Mesenchymal stem cell (in vitro differentiated cells and primary cell): ENCODE measurements at regions not wholly inside any gene's neighbourhood (a gene's known extent, or its start where the extent isn't known, plus 50 kb on each side); places are given as distances from the start of the nearest gene placed in this dataset.

Source experiments
- DNase-seq: peaks from one replicate; pipeline ENCODE4 v3.0.0-alpha.2; 2013
- H2AFZ ChIP-seq: one replicate; pipeline ENCODE4 v1.6.1; 2013; ENCODE audit warnings: low read depth, mild to moderate bottlenecking, control low read depth, inconsistent platforms, low read length, moderate library complexity
- H2AK5ac ChIP-seq: 2 replicates; pipeline ENCODE4 v1.6.1; 2013; ENCODE audit warnings: low read length, moderate library complexity, mild to moderate bottlenecking, inconsistent platforms; ENCODE audit not compliant: severe bottlenecking
- H2BK120ac ChIP-seq: one replicate; pipeline ENCODE4 v1.6.1; 2013; ENCODE audit warnings: low read depth, mild to moderate bottlenecking, inconsistent platforms, low read length, moderate library complexity
- H2BK12ac ChIP-seq, 2 experiments: one replicate each; pipeline ENCODE4 v1.6.1; 2013; ENCODE audit warnings: inconsistent platforms in 2 of 2, low read length in 2 of 2, mild to moderate bottlenecking in 2 of 2, moderate library complexity in 2 of 2, control low read depth in 1 of 2
- H2BK15ac ChIP-seq: one replicate; pipeline ENCODE4 v1.6.1; 2013; ENCODE audit warnings: mild to moderate bottlenecking, low read depth, inconsistent platforms; ENCODE audit not compliant: poor library complexity, severe bottlenecking
- H2BK5ac ChIP-seq: 2 replicates; pipeline ENCODE4 v1.6.1; 2013; ENCODE audit warnings: low read depth, mild to moderate bottlenecking, low read length, control low read depth, inconsistent platforms; ENCODE audit not compliant: poor library complexity, severe bottlenecking
- H3K14ac ChIP-seq, 2 experiments: one replicate each; pipeline ENCODE4 v1.6.1; 2013; ENCODE audit warnings: inconsistent platforms in 2 of 2, low read length in 2 of 2, control low read depth in 1 of 2, mild to moderate bottlenecking in 1 of 2, moderate library complexity in 1 of 2
- H3K18ac ChIP-seq, 2 experiments: one replicate each; pipeline ENCODE4 v1.6.1; 2013; ENCODE audit warnings: inconsistent platforms in 2 of 2, low read length in 2 of 2, control low read depth in 1 of 2, low read depth in 1 of 2, mild to moderate bottlenecking in 1 of 2
- H3K23ac ChIP-seq, 2 experiments: one replicate each; pipeline ENCODE4 v1.6.1; 2013; ENCODE audit warnings: inconsistent platforms in 2 of 2, low read length in 2 of 2, mild to moderate bottlenecking in 2 of 2, moderate library complexity in 2 of 2, control low read depth in 1 of 2
- H3K27ac ChIP-seq: 2 replicates; pipeline ENCODE4 v1.5.1; 2013; ENCODE audit warnings: mild to moderate bottlenecking, moderate library complexity, low read length, control low read depth, inconsistent platforms; ENCODE audit not compliant: poor library complexity, severe bottlenecking
- H3K27me3 ChIP-seq, 2 experiments: 2 replicates each; pipeline versions ENCODE4 v1.6.1 to v1.7.0; 2013; ENCODE audit warnings: low read length in 2 of 2, mild to moderate bottlenecking in 2 of 2, moderate library complexity in 2 of 2, control low read depth in 1 of 2, inconsistent platforms in 1 of 2; ENCODE audit not compliant: control insufficient read depth in 1 of 2, insufficient read depth in 1 of 2
- H3K36me3 ChIP-seq, 2 experiments: 2 replicates each; pipeline versions ENCODE4 v1.6.1 to v1.7.0; 2013; ENCODE audit warnings: low read length in 2 of 2, control low read depth in 1 of 2, inconsistent platforms in 1 of 2, low read depth in 1 of 2, mild to moderate bottlenecking in 1 of 2; ENCODE audit not compliant: insufficient read depth in 2 of 2, control insufficient read depth in 1 of 2
- H3K4ac ChIP-seq, 2 experiments: one replicate each; pipeline ENCODE4 v1.6.1; 2013; ENCODE audit warnings: inconsistent platforms in 2 of 2, low read length in 2 of 2, mild to moderate bottlenecking in 2 of 2, moderate library complexity in 2 of 2, control low read depth in 1 of 2, low read depth in 1 of 2
- H3K4me1 ChIP-seq: 2 replicates; pipeline ENCODE4 v1.6.1; 2013; ENCODE audit warnings: low read depth, low read length, control low read depth; ENCODE audit not compliant: control insufficient read depth, insufficient read depth
- H3K4me2 ChIP-seq: 2 replicates; pipeline ENCODE4 v1.6.1; 2013; ENCODE audit warnings: low read length, mild to moderate bottlenecking, inconsistent platforms; ENCODE audit not compliant: poor library complexity, severe bottlenecking
- H3K4me3 ChIP-seq, 2 experiments: 2 replicates each; pipeline versions ENCODE4 v1.5.1 to v1.7.0; 2013; ENCODE audit warnings: low read length in 2 of 2, mild to moderate bottlenecking in 2 of 2, control low read depth in 1 of 2, low read depth in 1 of 2; ENCODE audit not compliant: insufficient read depth in 1 of 2
- H3K79me1 ChIP-seq: replicated peaks from 2 replicates; pipeline ENCODE4 v1.6.1; 2013; ENCODE audit warnings: mild to moderate bottlenecking, control low read depth, low read length, inconsistent platforms; ENCODE audit not compliant: poor library complexity, severe bottlenecking
- H3K9ac ChIP-seq: 2 replicates; pipeline ENCODE4 v1.7.0; 2013; ENCODE audit warnings: mild to moderate bottlenecking, low read length, moderate library complexity
- H3K9me3 ChIP-seq: 2 replicates; pipeline ENCODE4 v1.7.0; 2013; ENCODE audit warnings: mild to moderate bottlenecking, low read length; ENCODE audit not compliant: control insufficient read depth
- H4K8ac ChIP-seq: one replicate; pipeline ENCODE4 v1.6.1; 2013; ENCODE audit warnings: inconsistent platforms, mild to moderate bottlenecking, low read length, moderate library complexity
- H4K91ac ChIP-seq: one replicate; pipeline ENCODE4 v1.6.1; 2013; ENCODE audit warnings: mild to moderate bottlenecking, low read length, inconsistent platforms
- WGBS: methylation state at CpG from one replicate; pipeline ENCODE4 v1.1.7; 2013; ENCODE audit warnings: mixed read lengths; 5-methylcytosine and 5-hydroxymethylcytosine counted together

GRCh38 chr9:75242426-75242825, 154.1 kb downstream of the OSTF1 start:
- Histone ChIP-seq H2BK5ac (no peak overlapping the region), H3K36me3 (no peaks in the 10 kb centered on the region), H2BK12ac (no peak overlapping the region), H2AK5ac (no peak overlapping the region), H3K14ac (no peak overlapping the region), H3K4me1 (no peaks in the 10 kb centered on the region), H3K4ac (no peak overlapping the region), H3K79me1 (no peaks in the 10 kb centered on the region), H3K27me3 (peaks cover 0 to 4% of the 10 kb centered on the region in 2 experiments), H4K91ac (no peak overlapping the region), H2BK120ac (no peak overlapping the region), H2AFZ (no peak overlapping the region), H3K18ac (no peak overlapping the region), H4K8ac (no peak overlapping the region), H3K27ac (no peak overlapping the region), H3K9ac (no peak overlapping the region), H3K4me2 (no peak overlapping the region), H3K9me3 (peaks cover 4% of the 10 kb centered on the region), H3K23ac (no peak overlapping the region), H3K4me3 (no peak overlapping the region), H2BK15ac (no peak overlapping the region)
- no peak for DNase-seq
- WGBS: no CpG with 5 or more reads among the region's 1 CpG

DNA sequence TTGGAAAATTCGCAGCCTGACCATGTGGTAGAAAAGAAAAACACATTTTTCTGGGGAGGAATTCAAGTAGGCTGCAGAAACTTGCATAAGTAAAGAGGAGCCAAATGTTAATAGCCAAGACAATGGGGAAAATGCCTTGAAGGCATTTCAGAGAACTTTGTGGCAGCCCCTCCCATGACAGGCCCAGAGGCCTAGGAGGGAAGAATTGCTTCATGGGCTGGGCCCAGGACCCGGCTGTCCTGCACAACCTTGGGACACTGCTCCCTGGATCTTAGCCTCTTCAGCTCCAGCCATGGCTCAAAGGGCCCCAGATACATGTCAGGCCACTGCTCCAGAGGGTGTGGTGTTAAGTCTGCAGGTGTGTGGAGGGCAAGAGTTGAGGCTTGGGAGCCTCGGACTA, 158.6 kb downstream of the OSTF1 start:
- Histone ChIP-seq H3K4me3 (no peak overlapping the region), H4K8ac (no peak overlapping the region), H3K23ac (no peak overlapping the region), H3K18ac (no peak overlapping the region), H2BK12ac (no peak overlapping the region), H3K4me1 (no peaks in the 10 kb centered on the region), H2AFZ (no peak overlapping the region), H2AK5ac (no peak overlapping the region), H3K9ac (no peak overlapping the region), H3K36me3 (no peaks in the 10 kb centered on the region), H3K27ac (no peak overlapping the region), H2BK15ac (no peak overlapping the region), H2BK120ac (no peak overlapping the region), H3K27me3 (no peaks in the 10 kb centered on the region), H3K14ac (no peak overlapping the region), H3K4me2 (no peak overlapping the region), H3K79me1 (no peaks in the 10 kb centered on the region), H3K9me3 (peaks cover 26% of the 10 kb centered on the region), H2BK5ac (no peak overlapping the region), H4K91ac (no peak overlapping the region), H3K4ac (no peak overlapping the region)
- DNase-seq: no peak
- 59% methylated on average over 3 of the region's 3 CpGs for WGBS

- no peak overlapping the region for H2AFZ ChIP-seq
- H3K14ac ChIP-seq: no peak overlapping the region
- peaks cover 0 to 3% of the 10 kb centered on the region in 2 experiments for H3K27me3 ChIP-seq
- no peak overlapping the region for H2BK120ac ChIP-seq
- 34% methylated on average over 1 of the region's 3 CpGs for WGBS
- H3K9ac ChIP-seq: no peak overlapping the region
- H3K18ac ChIP-seq: no peak overlapping the region
- no peak overlapping the region for H3K27ac ChIP-seq
- no peak overlapping the region for H2BK5ac ChIP-seq
- no peak overlapping the region for H4K91ac ChIP-seq
- no peak overlapping the region for H4K8ac ChIP-seq
- H2BK12ac ChIP-seq: no peak overlapping the region
- no peak overlapping the region for H2AK5ac ChIP-seq
- H2BK15ac ChIP-seq: no peak overlapping the region
- H3K79me1 ChIP-seq: no peaks in the 10 kb centered on the region
- H3K4me2 ChIP-seq: no peak overlapping the region
- no peaks in the 10 kb centered on the region for H3K9me3 ChIP-seq
- H3K4me3 ChIP-seq: no peak overlapping the region
- H3K23ac ChIP-seq: no peak overlapping the region
- H3K36me3 ChIP-seq: no peaks in the 10 kb centered on the region
- H3K4me1 ChIP-seq: no peaks in the 10 kb centered on the region
- peak; percentile 41 for DNase-seq
- no peak overlapping the region for H3K4ac ChIP-seq
These were observed 177.2 kb downstream of the OSTF1 start for GRCh38 chr9:75265525-75265972.

DNA sequence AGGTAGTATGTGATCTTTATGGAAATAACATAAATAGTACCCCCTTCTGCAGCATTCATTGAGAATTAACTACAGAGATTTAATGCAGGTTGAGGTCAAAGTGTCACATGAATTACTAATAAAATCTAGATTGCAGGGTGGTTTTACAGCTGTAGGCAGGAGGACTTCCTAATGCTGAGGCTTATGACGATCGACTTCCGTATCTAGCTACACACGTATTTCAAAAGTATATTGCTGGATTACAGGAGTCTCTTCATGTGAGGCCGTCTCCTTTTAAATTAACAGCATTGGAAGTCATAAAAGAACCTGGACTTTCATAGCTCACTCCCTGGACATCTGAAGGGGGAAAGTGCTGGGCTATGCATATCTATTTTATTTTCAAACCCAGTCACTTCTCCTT, 180.9 kb downstream of the OSTF1 start:
- Histone ChIP-seq H4K8ac (no peak overlapping the region), H2BK120ac (no peak overlapping the region), H3K9ac (no peak overlapping the region), H3K36me3 (no peaks in the 10 kb centered on the region), H3K9me3 (no peaks in the 10 kb centered on the region), H3K4me3 (no peak overlapping the region), H2BK15ac (no peak overlapping the region), H2AK5ac (no peak overlapping the region), H3K27me3 (no peaks in the 10 kb centered on the region), H2BK5ac (no peak overlapping the region), H4K91ac (no peak overlapping the region), H3K23ac (no peak overlapping the region), H2AFZ (no peak overlapping the region), H3K27ac (no peak overlapping the region), H3K14ac (no peak overlapping the region), H3K4me1 (no peaks in the 10 kb centered on the region), H3K4me2 (no peak overlapping the region), H2BK12ac (no peak overlapping the region), H3K4ac (no peak overlapping the region), H3K18ac (no peak overlapping the region), H3K79me1 (no peaks in the 10 kb centered on the region)
- DNase-seq: no peak
- WGBS: 84% methylated on average over 4 of the region's 5 CpGs
